K562 (cell line): ENCODE measurements at regions not wholly inside any gene's neighbourhood (a gene's known extent, or its start where the extent isn't known, plus 50 kb on each side); places are given as distances from the start of the nearest gene placed in this dataset.

Experiments
- ATAC-seq: fragments of 200-7000 bp; cut with Tn5 transposase; 3 replicates; pipeline ENCODE4 v1.9.1; 2020; ENCODE audit warnings: moderate library complexity
- BruUV-seq: library from RNA; stranded (reverse); fragments of 400-500 nt; replicated peaks from 2 replicates; lab custom pipeline; 2021; lab: Mats Ljungman, UMichigan
- CTCF ChIA-PET: fragments of 300-600 bp; formaldehyde crosslinking; extraction: SDS; loops from one replicate; lab custom pipeline; 2021; ENCODE audit warnings: low intra/inter-chr PET ratio; lab: Yijun Ruan, JAX
- POLR2A ChIA-PET: fragments of 300-600, 350-650 bp; sonication (Branson Sonifier 250); formaldehyde crosslinking; extraction: SDS; loops from one replicate; lab custom pipeline; 2021; ENCODE audit warnings: antibody characterized with exemption, inconsistent platforms; lab: Yijun Ruan, JAX
- DNase-seq, 4 experiments: peaks; one replicate each; pipeline versions ENCODE4 v3.0.0 to v3.0.0-alpha.2; 2011 to 2018; ENCODE audit warnings: low spot score in 3 of 4, mixed read lengths in 3 of 4; ENCODE audit errors: extremely low read depth in 1 of 4
- FAIRE-seq: peaks from 2 replicates; lab custom pipeline; 2011; peaks lifted over from hg19 to GRCh38; lab: Jason Lieb, UNC
- H2AFZ ChIP-seq: 2 replicates; pipeline ENCODE4 v1.6.0; 2011; ENCODE audit warnings: low read depth, low read length, control low read depth, inconsistent platforms
- H3K27ac ChIP-seq: fragments of 200-600 bp; 3 replicates; pipeline ENCODE4 v1.8.0; 2011; ENCODE audit warnings: low read depth, mild to moderate bottlenecking, control low read depth, inconsistent platforms, low read length, moderate library complexity, mixed read lengths; ENCODE audit errors: extremely low read depth
- H3K27me3 ChIP-seq, 2 experiments: fragments of 300-600 bp in 1 of 2; 2 replicates in 1 of 2; 3 replicates in 1 of 2; pipeline versions ENCODE4 v1.6.0 to v1.8.0; 2011; ENCODE audit warnings: inconsistent platforms in 2 of 2, low read length in 2 of 2, mild to moderate bottlenecking in 1 of 2, mixed read lengths in 1 of 2, moderate library complexity in 1 of 2; ENCODE audit not compliant: control insufficient read depth in 2 of 2, insufficient read depth in 2 of 2
- H3K36me3 ChIP-seq: fragments of 300-600 bp; 3 replicates; pipeline ENCODE4 v1.8.0; 2011; ENCODE audit warnings: mild to moderate bottlenecking, low read length, inconsistent platforms; ENCODE audit not compliant: control insufficient read depth, insufficient read depth
- H3K4me1 ChIP-seq, 2 experiments: fragments of 200-600 bp in 1 of 2; replicated peaks in 1 of 2; 2 replicates in 1 of 2; 3 replicates in 1 of 2; pipeline versions ENCODE4 v1.5.1 to v1.8.0; 2011; ENCODE audit warnings: inconsistent platforms in 2 of 2, low read length in 2 of 2, mild to moderate bottlenecking in 1 of 2, mixed read lengths in 1 of 2, moderate library complexity in 1 of 2; ENCODE audit not compliant: control insufficient read depth in 2 of 2, insufficient read depth in 2 of 2
- H3K4me2 ChIP-seq: 2 replicates; pipeline ENCODE4 v1.6.1; 2011; ENCODE audit warnings: low read length, control low read depth, inconsistent platforms, mixed read lengths; ENCODE audit not compliant: insufficient read depth
- H3K4me3 ChIP-seq: fragments of 200-600 bp; sonication (generic), shearing (Covaris generic); 2 replicates; pipeline ENCODE4 v1.5.1; 2016; ENCODE audit warnings: control low read depth, inconsistent platforms
- H3K79me2 ChIP-seq: fragments of 200-600 bp; 3 replicates; pipeline ENCODE4 v1.8.0; 2011; ENCODE audit warnings: low read length, inconsistent platforms; ENCODE audit not compliant: control insufficient read depth, insufficient read depth
- H3K9ac ChIP-seq, 2 experiments: 2 replicates each; pipeline versions ENCODE4 v1.6.0 to v1.6.1; 2011; ENCODE audit warnings: low read depth in 2 of 2, low read length in 2 of 2, control low read depth in 1 of 2, inconsistent platforms in 1 of 2, mild to moderate bottlenecking in 1 of 2, mixed read lengths in 1 of 2; ENCODE audit not compliant: insufficient read depth in 1 of 2
- H3K9me1 ChIP-seq: one replicate; pipeline ENCODE4 v1.6.0; 2011; ENCODE audit warnings: inconsistent platforms, mild to moderate bottlenecking, low read length, moderate library complexity; ENCODE audit not compliant: control insufficient read depth, insufficient read depth
- H3K9me3 ChIP-seq: replicated peaks from 2 replicates; pipeline ENCODE4 v1.5.1; 2011; ENCODE audit warnings: low read depth, low read length, inconsistent platforms; ENCODE audit not compliant: control insufficient read depth, insufficient read depth
- H4K20me1 ChIP-seq: replicated peaks from 2 replicates; pipeline ENCODE4 v1.6.1; 2011; ENCODE audit warnings: low read length, inconsistent platforms, mixed read lengths; ENCODE audit not compliant: control insufficient read depth, insufficient read depth
- ARNT ChIP-seq, 2 experiments: fragments of 450-650 bp; IDR thresholded peaks; 2 replicates each; pipeline ENCODE4 v1.6.1; 2016; ENCODE audit warnings: mild to moderate bottlenecking in 1 of 2
- ETV6 ChIP-seq, 3 experiments: fragments of 150-350 bp in 1 of 3; sonication (generic) in 1 of 3; formaldehyde crosslinking in 1 of 3; IDR thresholded peaks; 2 replicates each; pipeline versions ENCODE4 v1.6.1 to v1.8.0; 2014 to 2022; ENCODE audit warnings: borderline replicate concordance in 2 of 3, low read depth in 2 of 3, antibody characterized with exemption in 1 of 3, low read length in 1 of 3, mild to moderate bottlenecking in 1 of 3, missing genetic modification reagents in 1 of 3
- HNRNPL ChIP-seq: fragments of 200-400 bp; formaldehyde crosslinking; IDR thresholded peaks from 2 replicates; pipeline ENCODE4 v1.6.1; 2017; ENCODE audit warnings: low read depth, mild to moderate bottlenecking, low read length
- NFYB ChIP-seq: IDR thresholded peaks from 2 replicates; pipeline ENCODE4 v1.6.1; 2011; ENCODE audit warnings: mild to moderate bottlenecking, moderate library complexity; ENCODE audit not compliant: insufficient read length; ENCODE audit errors: extremely low read depth
- POLR3A ChIP-seq: IDR thresholded peaks from 2 replicates; pipeline ENCODE4 v1.6.1; 2011; ENCODE audit warnings: borderline replicate concordance, mild to moderate bottlenecking, moderate library complexity; ENCODE audit not compliant: insufficient read length, insufficient read depth; ENCODE audit errors: extremely low read depth
- PRPF4 ChIP-seq: fragments of 200-400 bp; formaldehyde crosslinking; IDR thresholded peaks from one replicate; pipeline ENCODE4 v1.6.1; 2017; ENCODE audit warnings: low read length, low read depth, mild to moderate bottlenecking; ENCODE audit not compliant: insufficient read depth, poor library complexity, severe bottlenecking
- ZFP1 ChIP-seq: fragments of 450-650 bp; formaldehyde crosslinking; IDR thresholded peaks from 2 replicates; pipeline ENCODE4 v1.4.0; 2020; ENCODE audit warnings: mild to moderate bottlenecking, mixed read lengths
- ZNF121 ChIP-seq: sonication (generic); formaldehyde crosslinking; conservative IDR thresholded peaks from 2 replicates; pipeline ENCODE4 v1.8.0; 2022; ENCODE audit warnings: missing genetic modification reagents
- ZNF143 ChIP-seq: sonication (generic); formaldehyde crosslinking; IDR thresholded peaks from 2 replicates; pipeline ENCODE4 v1.9.0; 2022; ENCODE audit warnings: mild to moderate bottlenecking, missing genetic modification reagents
- ZNF280B ChIP-seq: fragments of 250-450 bp; sonication (Bioruptor Pico); IDR thresholded peaks from 2 replicates; pipeline ENCODE4 v1.5.1; 2021; ENCODE audit warnings: mild to moderate bottlenecking
- ZNF644 ChIP-seq: fragments of 200-800 bp; sonication (Bioruptor generic); IDR thresholded peaks from 2 replicates; pipeline ENCODE4 v1.6.1; 2016; ENCODE audit warnings: low read depth, missing genetic modification characterization, missing compliant biosample characterization
- ZNF740 ChIP-seq, 3 experiments: fragments of 200-800 bp in 1 of 3; sonication (Bioruptor generic) in 1 of 3; sonication (generic) in 1 of 3; formaldehyde crosslinking in 1 of 3; IDR thresholded peaks; 2 replicates each; pipeline versions ENCODE4 v1.6.1 to v1.8.0; 2016 to 2022; ENCODE audit warnings: mild to moderate bottlenecking in 2 of 3, missing compliant biosample characterization in 2 of 3, missing genetic modification characterization in 2 of 3, missing genetic modification reagents in 1 of 3
- WGBS: fragments of 100-300 bp; shearing (Covaris generic); methylation state at CpG from one replicate; pipeline ENCODE4 v1.1.6; 2016; ENCODE audit warnings: low coverage, mixed read lengths; ENCODE audit not compliant: insufficient coverage; ENCODE audit errors: missing lambda C conversion rate; 5-methylcytosine and 5-hydroxymethylcytosine counted together
- in situ Hi-C: fragments of 300-500 bp; cut with MboI; formaldehyde crosslinking; loops from 4 replicates; pipeline ENCODE4 v1.15.0; 2018; ENCODE audit warnings: inconsistent platforms, mixed read lengths
- intact Hi-C: fragments of 100-400 bp; cut with micrococcal nuclease; formaldehyde crosslinking; loops from 2 replicates; pipeline ENCODE4 v1.14.2; 2022
- TF ChIP-seq, protein P1 (sequence below): fragments of 450-650 bp; IDR thresholded peaks from 2 replicates; pipeline ENCODE4 v1.6.1; 2018; ENCODE audit warnings: mild to moderate bottlenecking, low read depth; ENCODE audit not compliant: partially characterized antibody
- TF ChIP-seq, protein P2 (sequence below), 3 experiments: IDR thresholded peaks in 2 of 3; conservative IDR thresholded peaks in 1 of 3; 2 replicates each; pipeline ENCODE4 v1.5.1; 2011 to 2012; ENCODE audit warnings: low read length in 3 of 3, mild to moderate bottlenecking in 3 of 3, control low read depth in 2 of 3, improper control_type of control experiment in 1 of 3, inconsistent platforms in 1 of 3, low read depth in 1 of 3, mixed read lengths in 1 of 3, moderate library complexity in 1 of 3; ENCODE audit not compliant: insufficient read depth in 2 of 3

- ATAC-seq (no peak), FAIRE-seq (no peak), DNase-seq (no peak)
- H3K36me3 ChIP-seq = no peaks in the 10 kb centered on the region
- H3K4me3 ChIP-seq = no peak overlapping the region
- no peak for TF ChIP-seq ZNF143 (CRISPR knock-in tag)
- TF ChIP-seq ZNF121 (CRISPR knock-in tag) = no peak
- no peak for TF ChIP-seq ETV6 (IDR thresholded peaks at IDR 0.05; ENCODE audit: borderline replicate concordance in 1 of 2, low read depth in 2 of 2, low read length in 1 of 2)
- TF ChIP-seq ETV6 (CRISPR knock-in tag; IDR thresholded peaks at IDR 0.05; ENCODE audit: borderline replicate concordance) = no peak
- TF ChIP-seq HNRNPL = no peak
- no peak for TF ChIP-seq ZNF280B (CRISPR knock-in tag)
- TF ChIP-seq ZFP1 (CRISPR knock-in tag) = no peak
- TF ChIP-seq, protein P1, sequence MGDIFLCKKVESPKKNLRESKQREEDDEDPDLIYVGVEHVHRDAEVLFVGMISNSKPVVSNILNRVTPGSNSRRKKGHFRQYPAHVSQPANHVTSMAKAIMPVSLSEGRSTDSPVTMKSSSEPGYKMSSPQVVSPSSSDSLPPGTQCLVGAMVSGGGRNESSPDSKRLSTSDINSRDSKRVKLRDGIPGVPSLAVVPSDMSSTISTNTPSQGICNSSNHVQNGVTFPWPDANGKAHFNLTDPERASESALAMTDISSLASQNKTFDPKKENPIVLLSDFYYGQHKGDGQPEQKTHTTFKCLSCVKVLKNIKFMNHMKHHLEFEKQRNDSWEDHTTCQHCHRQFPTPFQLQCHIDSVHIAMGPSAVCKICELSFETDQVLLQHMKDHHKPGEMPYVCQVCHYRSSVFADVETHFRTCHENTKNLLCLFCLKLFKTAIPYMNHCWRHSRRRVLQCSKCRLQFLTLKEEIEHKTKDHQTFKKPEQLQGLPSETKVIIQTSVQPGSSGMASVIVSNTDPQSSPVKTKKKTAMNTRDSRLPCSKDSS = no peak
- no peak for TF ChIP-seq ARNT (IDR thresholded peaks at IDR 0.05)
- TF ChIP-seq, protein P2, sequence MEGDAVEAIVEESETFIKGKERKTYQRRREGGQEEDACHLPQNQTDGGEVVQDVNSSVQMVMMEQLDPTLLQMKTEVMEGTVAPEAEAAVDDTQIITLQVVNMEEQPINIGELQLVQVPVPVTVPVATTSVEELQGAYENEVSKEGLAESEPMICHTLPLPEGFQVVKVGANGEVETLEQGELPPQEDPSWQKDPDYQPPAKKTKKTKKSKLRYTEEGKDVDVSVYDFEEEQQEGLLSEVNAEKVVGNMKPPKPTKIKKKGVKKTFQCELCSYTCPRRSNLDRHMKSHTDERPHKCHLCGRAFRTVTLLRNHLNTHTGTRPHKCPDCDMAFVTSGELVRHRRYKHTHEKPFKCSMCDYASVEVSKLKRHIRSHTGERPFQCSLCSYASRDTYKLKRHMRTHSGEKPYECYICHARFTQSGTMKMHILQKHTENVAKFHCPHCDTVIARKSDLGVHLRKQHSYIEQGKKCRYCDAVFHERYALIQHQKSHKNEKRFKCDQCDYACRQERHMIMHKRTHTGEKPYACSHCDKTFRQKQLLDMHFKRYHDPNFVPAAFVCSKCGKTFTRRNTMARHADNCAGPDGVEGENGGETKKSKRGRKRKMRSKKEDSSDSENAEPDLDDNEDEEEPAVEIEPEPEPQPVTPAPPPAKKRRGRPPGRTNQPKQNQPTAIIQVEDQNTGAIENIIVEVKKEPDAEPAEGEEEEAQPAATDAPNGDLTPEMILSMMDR (IDR thresholded peaks at IDR 0.05 in 2 of 3, conservative IDR thresholded peaks at IDR 0.05 in 1 of 3; ENCODE audit: insufficient read depth in 2 of 3, low read depth in 1 of 3, low read length in 3 of 3) = no peak
- TF ChIP-seq ZNF644 (tag) = no peak
- TF ChIP-seq NFYB = no peak
- no peak for TF ChIP-seq PRPF4
- no peak for TF ChIP-seq POLR3A
- no peak for TF ChIP-seq ZNF740 (CRISPR knock-in tag; IDR thresholded peaks at IDR 0.05)
- no peak for TF ChIP-seq ZNF740 (tag; IDR thresholded peaks at IDR 0.05)
- no peaks in the 10 kb centered on the region for H3K9me1 ChIP-seq
- no peak overlapping the region for H3K4me2 ChIP-seq
- H3K4me1 ChIP-seq = no peaks in the 10 kb centered on the region
- H3K27me3 ChIP-seq = no peaks in the 10 kb centered on the region
- H2AFZ ChIP-seq = no peak overlapping the region
- no peaks in the 10 kb centered on the region for H3K79me2 ChIP-seq
- ChIA-PET POLR2A (no interaction called here), CTCF (no interaction called here)
- H3K27ac ChIP-seq = no peak overlapping the region
- H3K9ac ChIP-seq = no peak overlapping the region
- H3K9me3 ChIP-seq = no peaks in the 10 kb centered on the region
- no peaks in the 10 kb centered on the region for H4K20me1 ChIP-seq
- no TSS peak for BruUV-seq
- intact Hi-C loops = no loop called here
- in situ Hi-C loops = no loop called here
- 0% methylated on average over 3 of the region's 3 CpGs for WGBS
Measured at GRCh38 chr2:194232600-194232999, 1424.4 kb upstream of the SLC39A10 start.
